ENCODE measurements at regions not wholly inside any gene's neighbourhood (a gene's known extent, or its start where the extent isn't known, plus 50 kb on each side); places are given as distances from the start of the nearest gene placed in this dataset.
A peak's percentile ranks its signal among the peaks of the same experiment; 100 is the strongest.

DNA sequence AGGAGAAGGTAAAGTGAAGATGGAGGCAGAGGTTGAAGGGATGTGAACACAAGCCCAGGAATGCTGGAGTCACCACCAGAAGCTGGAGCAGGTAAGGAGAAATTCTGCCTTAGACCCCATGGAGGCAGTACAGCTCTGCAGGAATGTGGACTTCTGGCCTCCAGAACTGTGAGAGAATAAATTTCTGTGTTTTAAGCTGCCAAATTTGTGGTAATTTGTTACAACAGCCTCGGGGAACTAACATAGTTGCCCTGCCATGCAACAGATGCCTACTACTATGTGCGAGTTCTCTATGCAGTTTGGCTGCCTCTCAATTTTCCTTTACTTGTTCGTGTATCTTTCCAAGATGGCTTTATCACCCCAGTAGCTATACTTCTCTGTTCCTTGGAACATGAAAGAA lies 394.1 kb downstream of the TUSC7 start:
- Mint-ChIP-seq H3K27me3 (ENCODE audit: insufficient read depth, low read depth, poor library complexity) (no peaks in the 10 kb centered on the region), H3K9me3 (peaks cover 3% of the 10 kb centered on the region; the same call in 2 of the 3 replicates)

DNA sequence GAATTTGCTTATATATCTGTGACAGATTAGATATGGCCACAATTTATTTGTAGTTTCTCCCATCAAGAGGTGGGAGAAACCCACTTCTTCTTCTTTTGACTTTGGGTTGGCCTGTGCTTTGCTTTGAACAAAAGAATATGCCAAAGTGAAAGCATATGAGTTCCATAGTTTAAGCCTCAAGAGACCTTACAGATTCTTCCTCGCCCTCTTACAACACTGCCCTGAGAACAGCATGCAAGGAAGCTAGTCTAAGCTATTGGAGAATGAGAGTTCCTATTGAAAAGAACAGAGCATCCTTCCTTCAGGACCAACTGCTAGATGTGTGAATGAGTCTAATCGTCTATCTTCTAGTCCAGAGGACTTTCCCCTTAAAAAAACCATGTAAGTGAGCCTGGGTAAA lies 394.8 kb downstream of the TUSC7 start:
- no peaks in the 10 kb centered on the region for H3F3A ChIP-seq (replicated peaks; ENCODE audit: low read depth)
- no peaks in the 10 kb centered on the region for H3K9me2 ChIP-seq (ENCODE audit: insufficient read depth)
- H3K79me2 ChIP-seq (replicated peaks; ENCODE audit: insufficient read depth) = no peaks in the 10 kb centered on the region
- no peak overlapping the region for H3K4me2 ChIP-seq
- no peaks in the 10 kb centered on the region for H4K20me1 ChIP-seq (replicated peaks; ENCODE audit: insufficient read depth)
- no peak overlapping the region for H3K4me3 ChIP-seq
- Mint-ChIP-seq H3K9me3 (peaks cover 3% of the 10 kb centered on the region; the same call in 2 of the 3 replicates), H3K4me1 (peaks cover 8% of the 10 kb centered on the region), H3K36me3 (ENCODE audit: low read depth) (peaks cover 3% of the 10 kb centered on the region; the same call in 2 of the 3 replicates), H3K27ac (no peak overlapping the region), H3K27me3 (ENCODE audit: insufficient read depth, low read depth, poor library complexity) (peaks cover 2% of the 10 kb centered on the region), H3K4me3 (no peak overlapping the region)
- H2AFZ ChIP-seq = no peak overlapping the region
- H3K36me3 ChIP-seq (ENCODE audit: insufficient read depth) = no peaks in the 10 kb centered on the region
- H3K4me1 ChIP-seq (ENCODE audit: insufficient read depth) = no peaks in the 10 kb centered on the region; the same call in 1 of the 2 replicates
- DNase-seq (ENCODE audit: low spot score) (no peak), ATAC-seq (no peak)
- no peaks in the 10 kb centered on the region for H3K27me3 ChIP-seq (ENCODE audit: insufficient read depth)
- no peak overlapping the region for H3K27ac ChIP-seq (ENCODE audit: low read depth)
- TF ChIP-seq, protein P1, sequence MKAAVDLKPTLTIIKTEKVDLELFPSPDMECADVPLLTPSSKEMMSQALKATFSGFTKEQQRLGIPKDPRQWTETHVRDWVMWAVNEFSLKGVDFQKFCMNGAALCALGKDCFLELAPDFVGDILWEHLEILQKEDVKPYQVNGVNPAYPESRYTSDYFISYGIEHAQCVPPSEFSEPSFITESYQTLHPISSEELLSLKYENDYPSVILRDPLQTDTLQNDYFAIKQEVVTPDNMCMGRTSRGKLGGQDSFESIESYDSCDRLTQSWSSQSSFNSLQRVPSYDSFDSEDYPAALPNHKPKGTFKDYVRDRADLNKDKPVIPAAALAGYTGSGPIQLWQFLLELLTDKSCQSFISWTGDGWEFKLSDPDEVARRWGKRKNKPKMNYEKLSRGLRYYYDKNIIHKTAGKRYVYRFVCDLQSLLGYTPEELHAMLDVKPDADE (IDR thresholded peaks at IDR 0.05) = no peak
- TF ChIP-seq, protein P2, sequence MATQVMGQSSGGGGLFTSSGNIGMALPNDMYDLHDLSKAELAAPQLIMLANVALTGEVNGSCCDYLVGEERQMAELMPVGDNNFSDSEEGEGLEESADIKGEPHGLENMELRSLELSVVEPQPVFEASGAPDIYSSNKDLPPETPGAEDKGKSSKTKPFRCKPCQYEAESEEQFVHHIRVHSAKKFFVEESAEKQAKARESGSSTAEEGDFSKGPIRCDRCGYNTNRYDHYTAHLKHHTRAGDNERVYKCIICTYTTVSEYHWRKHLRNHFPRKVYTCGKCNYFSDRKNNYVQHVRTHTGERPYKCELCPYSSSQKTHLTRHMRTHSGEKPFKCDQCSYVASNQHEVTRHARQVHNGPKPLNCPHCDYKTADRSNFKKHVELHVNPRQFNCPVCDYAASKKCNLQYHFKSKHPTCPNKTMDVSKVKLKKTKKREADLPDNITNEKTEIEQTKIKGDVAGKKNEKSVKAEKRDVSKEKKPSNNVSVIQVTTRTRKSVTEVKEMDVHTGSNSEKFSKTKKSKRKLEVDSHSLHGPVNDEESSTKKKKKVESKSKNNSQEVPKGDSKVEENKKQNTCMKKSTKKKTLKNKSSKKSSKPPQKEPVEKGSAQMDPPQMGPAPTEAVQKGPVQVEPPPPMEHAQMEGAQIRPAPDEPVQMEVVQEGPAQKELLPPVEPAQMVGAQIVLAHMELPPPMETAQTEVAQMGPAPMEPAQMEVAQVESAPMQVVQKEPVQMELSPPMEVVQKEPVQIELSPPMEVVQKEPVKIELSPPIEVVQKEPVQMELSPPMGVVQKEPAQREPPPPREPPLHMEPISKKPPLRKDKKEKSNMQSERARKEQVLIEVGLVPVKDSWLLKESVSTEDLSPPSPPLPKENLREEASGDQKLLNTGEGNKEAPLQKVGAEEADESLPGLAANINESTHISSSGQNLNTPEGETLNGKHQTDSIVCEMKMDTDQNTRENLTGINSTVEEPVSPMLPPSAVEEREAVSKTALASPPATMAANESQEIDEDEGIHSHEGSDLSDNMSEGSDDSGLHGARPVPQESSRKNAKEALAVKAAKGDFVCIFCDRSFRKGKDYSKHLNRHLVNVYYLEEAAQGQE (IDR thresholded peaks at IDR 0.05; ENCODE audit: unreplicated experiment) = no peak
- TF ChIP-seq ZNF331 (CRISPR knock-in tag; IDR thresholded peaks at IDR 0.05; ENCODE audit: low read depth) (no peak), NANOG (IDR thresholded peaks at IDR 0.05; ENCODE audit: borderline replicate concordance) (no peak), CREB1 (CRISPR knock-in tag; IDR thresholded peaks at IDR 0.05; ENCODE audit: low read depth) (no peak), ZNF114 (CRISPR knock-in tag; IDR thresholded peaks at IDR 0.05) (no peak), EZH2phosphoT487 (IDR thresholded peaks at IDR 0.05; ENCODE audit: unreplicated experiment) (no peak), JUNB (IDR thresholded peaks at IDR 0.05; ENCODE audit: unreplicated experiment) (no peak), STAT1 (IDR thresholded peaks at IDR 0.05; ENCODE audit: unreplicated experiment) (no peak), EZH2 (IDR thresholded peaks at IDR 0.05; ENCODE audit: low read depth, unreplicated experiment) (no peak), POLR2AphosphoS5 (IDR thresholded peaks at IDR 0.05; ENCODE audit: low read depth) (no peak)
- TF ChIP-seq, protein P3, sequence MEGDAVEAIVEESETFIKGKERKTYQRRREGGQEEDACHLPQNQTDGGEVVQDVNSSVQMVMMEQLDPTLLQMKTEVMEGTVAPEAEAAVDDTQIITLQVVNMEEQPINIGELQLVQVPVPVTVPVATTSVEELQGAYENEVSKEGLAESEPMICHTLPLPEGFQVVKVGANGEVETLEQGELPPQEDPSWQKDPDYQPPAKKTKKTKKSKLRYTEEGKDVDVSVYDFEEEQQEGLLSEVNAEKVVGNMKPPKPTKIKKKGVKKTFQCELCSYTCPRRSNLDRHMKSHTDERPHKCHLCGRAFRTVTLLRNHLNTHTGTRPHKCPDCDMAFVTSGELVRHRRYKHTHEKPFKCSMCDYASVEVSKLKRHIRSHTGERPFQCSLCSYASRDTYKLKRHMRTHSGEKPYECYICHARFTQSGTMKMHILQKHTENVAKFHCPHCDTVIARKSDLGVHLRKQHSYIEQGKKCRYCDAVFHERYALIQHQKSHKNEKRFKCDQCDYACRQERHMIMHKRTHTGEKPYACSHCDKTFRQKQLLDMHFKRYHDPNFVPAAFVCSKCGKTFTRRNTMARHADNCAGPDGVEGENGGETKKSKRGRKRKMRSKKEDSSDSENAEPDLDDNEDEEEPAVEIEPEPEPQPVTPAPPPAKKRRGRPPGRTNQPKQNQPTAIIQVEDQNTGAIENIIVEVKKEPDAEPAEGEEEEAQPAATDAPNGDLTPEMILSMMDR (conservative IDR thresholded peaks at IDR 0.05; ENCODE audit: low read depth in 2 of 2) = no peak

More for the DNA sequence above, 394.1 kb downstream of the TUSC7 start:
- H3K27me3 ChIP-seq (ENCODE audit: insufficient read depth) = no peaks in the 10 kb centered on the region
- DNase-seq (ENCODE audit: low spot score) (peak; percentile 23), ATAC-seq (no peak)
- H4K20me1 ChIP-seq (replicated peaks; ENCODE audit: insufficient read depth) = no peaks in the 10 kb centered on the region
- no peak overlapping the region for H3K4me3 ChIP-seq
- TF ChIP-seq NANOG (IDR thresholded peaks at IDR 0.05; ENCODE audit: borderline replicate concordance) (no peak), EZH2 (IDR thresholded peaks at IDR 0.05; ENCODE audit: low read depth, unreplicated experiment) (no peak), ZNF331 (CRISPR knock-in tag; IDR thresholded peaks at IDR 0.05; ENCODE audit: low read depth) (no peak), EZH2phosphoT487 (IDR thresholded peaks at IDR 0.05; ENCODE audit: unreplicated experiment) (no peak), ZNF114 (CRISPR knock-in tag; IDR thresholded peaks at IDR 0.05) (no peak)
- TF ChIP-seq, protein P3 (conservative IDR thresholded peaks at IDR 0.05; ENCODE audit: low read depth in 2 of 2) = peak; percentile 38 to 48
- H3K79me2 ChIP-seq (replicated peaks; ENCODE audit: insufficient read depth) = no peaks in the 10 kb centered on the region
- H3K27ac ChIP-seq (ENCODE audit: low read depth) = no peak overlapping the region
- H3F3A ChIP-seq (replicated peaks; ENCODE audit: low read depth) = no peaks in the 10 kb centered on the region
- H3K4me1 ChIP-seq (ENCODE audit: insufficient read depth) = no peaks in the 10 kb centered on the region; the same call in 1 of the 2 replicates
- peaks cover 3% of the 10 kb centered on the region; the same call in 2 of the 3 replicates for H3K36me3 Mint-ChIP-seq (ENCODE audit: low read depth)
- no peaks in the 10 kb centered on the region for H3K9me2 ChIP-seq (ENCODE audit: insufficient read depth)
- H2AFZ ChIP-seq = no peak overlapping the region
- no peak overlapping the region for H3K4me3 Mint-ChIP-seq
- peaks cover 8% of the 10 kb centered on the region for H3K4me1 Mint-ChIP-seq
- no peak overlapping the region for H3K27ac Mint-ChIP-seq
- no peaks in the 10 kb centered on the region for H3K36me3 ChIP-seq (ENCODE audit: insufficient read depth)
- H3K4me2 ChIP-seq = no peak overlapping the region

All from GM23338 (cell line).